ENCODE measurements at regions not wholly inside any gene's neighbourhood (a gene's known extent, or its start where the extent isn't known, plus 50 kb on each side); places are given as distances from the start of the nearest gene placed in this dataset.
"Not testable (repeated sequence)": the region's sequence is repeated elsewhere in the genome, so short reads cannot be mapped to it uniquely, and the experiment has no call there.

DNA sequence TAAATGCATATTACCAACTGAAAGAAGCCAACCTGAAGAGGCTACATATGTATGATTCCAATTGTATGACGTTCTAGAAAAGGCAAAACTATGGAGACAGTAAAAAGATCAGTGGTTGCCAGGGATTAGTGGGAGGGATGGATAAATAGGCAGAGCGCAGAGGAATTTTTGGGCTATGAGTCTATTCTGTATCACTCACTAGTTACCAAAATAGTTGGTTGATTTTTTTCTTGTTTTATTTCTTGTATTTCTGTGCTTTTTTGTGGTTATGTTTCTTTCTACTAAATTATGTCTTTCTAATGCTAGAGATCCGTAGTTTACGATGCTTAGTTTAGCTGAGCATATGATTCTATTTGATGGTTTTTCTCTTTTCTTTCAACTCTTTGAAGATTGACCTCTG is 277.9 kb upstream of the NBPF12 start:
- not testable (repeated sequence) for DNase-seq (ENCODE audit: low spot score)

GRCh38 chr1:146656356-146657060 is 281.6 kb upstream of the NBPF12 start:
- DNase-seq (ENCODE audit: low spot score); intact Hi-C loops (cut with DNase I): not testable (repeated sequence)

More for the DNA sequence above, 277.9 kb upstream of the NBPF12 start:
- intact Hi-C loops (cut with DNase I) = not testable (repeated sequence)

GRCh38 chr1:146654763-146655162 is 283.4 kb upstream of the NBPF12 start:
- intact Hi-C loops (cut with DNase I) = not testable (repeated sequence)

GRCh38 chr1:146645978-146646604 is 292.0 kb upstream of the NBPF12 start:
- intact Hi-C loops (cut with DNase I); DNase-seq (ENCODE audit: low spot score): not testable (repeated sequence)

More at GRCh38 chr1:146654763-146655162, 283.4 kb upstream of the NBPF12 start:
- DNase-seq (ENCODE audit: low spot score) = not testable (repeated sequence)

DNA sequence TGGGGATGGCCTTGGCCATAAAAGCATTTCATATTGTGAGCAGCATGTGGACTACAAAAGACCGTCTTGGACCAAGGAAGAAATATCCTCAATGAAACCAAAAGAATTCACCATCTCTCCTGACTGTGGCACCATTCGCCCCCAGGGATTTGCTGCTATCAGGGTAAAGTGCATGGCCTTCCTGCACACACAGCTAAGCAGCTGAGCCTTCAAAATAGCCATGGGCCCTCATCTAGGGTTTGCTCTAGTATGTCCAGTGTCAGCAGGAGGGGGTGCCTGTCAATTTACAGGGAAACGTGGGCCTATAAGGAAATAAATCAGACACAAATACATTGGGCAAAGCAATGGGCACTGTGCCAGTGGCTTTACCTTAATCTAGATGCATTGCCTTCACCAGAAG is 296.6 kb upstream of the NBPF12 start:
- DNase-seq (ENCODE audit: low spot score); intact Hi-C loops (cut with DNase I): not testable (repeated sequence)

DNA sequence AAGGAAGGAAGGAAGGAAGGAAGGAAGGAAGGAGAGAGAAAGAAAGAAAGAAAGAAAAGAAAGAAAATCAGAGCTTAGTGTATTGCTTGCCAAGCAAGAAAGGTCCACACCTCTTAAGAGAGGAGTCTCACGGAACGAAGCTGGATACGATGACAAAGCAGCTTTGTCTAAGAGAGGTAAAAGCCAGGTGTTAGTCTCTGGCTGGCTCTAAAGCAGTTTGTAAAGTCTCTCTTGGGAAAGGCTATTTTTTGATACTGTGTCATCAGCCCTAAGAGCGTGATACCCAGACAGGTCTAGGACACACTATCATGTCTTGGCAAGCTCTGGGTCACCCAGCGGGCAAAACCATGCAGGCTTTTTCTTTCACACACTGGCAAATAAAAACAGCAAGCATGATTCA is 297.5 kb upstream of the NBPF12 start:
- intact Hi-C loops (cut with DNase I); DNase-seq (ENCODE audit: low spot score): not testable (repeated sequence)

GRCh38 chr1:146630302-146630701 is 307.8 kb upstream of the NBPF12 start:
- DNase-seq (ENCODE audit: low spot score); intact Hi-C loops (cut with DNase I): not testable (repeated sequence)

- intact Hi-C loops (cut with DNase I); DNase-seq (ENCODE audit: low spot score): not testable (repeated sequence)
Observed at GRCh38 chr1:146618582-146618981, 319.5 kb upstream of the NBPF12 start.

GRCh38 chr1:146604681-146605080 is 333.4 kb upstream of the NBPF12 start:
- intact Hi-C loops (cut with DNase I); DNase-seq (ENCODE audit: low spot score): not testable (repeated sequence)

- DNase-seq (ENCODE audit: low spot score); intact Hi-C loops (cut with DNase I): not testable (repeated sequence)
Observed at GRCh38 chr1:146600720-146601307, 337.3 kb upstream of the NBPF12 start.

GRCh38 chr1:146599906-146600305 is 338.2 kb upstream of the NBPF12 start:
- DNase-seq (ENCODE audit: low spot score); intact Hi-C loops (cut with DNase I): not testable (repeated sequence)

DNA sequence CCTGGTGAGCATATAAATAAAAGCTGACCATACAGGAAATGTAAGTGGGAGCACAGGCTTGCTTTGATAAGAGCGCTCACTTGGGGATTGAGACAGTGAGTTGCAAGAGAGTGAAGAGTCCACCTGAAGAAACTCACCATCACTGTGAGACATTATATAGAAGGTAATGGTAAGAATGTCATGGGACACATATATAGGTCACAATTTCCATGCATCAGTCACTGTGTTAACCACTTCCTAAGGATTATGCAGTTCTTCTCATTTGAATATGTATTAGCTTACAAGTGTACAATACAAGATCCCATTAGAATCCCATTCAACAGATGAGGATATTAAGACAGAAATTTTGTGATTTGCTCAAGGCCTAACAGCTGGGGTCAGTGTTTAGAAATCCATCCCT is 352.4 kb upstream of the NOTCH2NLA start:
- intact Hi-C loops (cut with DNase I); DNase-seq (ENCODE audit: low spot score): not testable (repeated sequence)

DNA sequence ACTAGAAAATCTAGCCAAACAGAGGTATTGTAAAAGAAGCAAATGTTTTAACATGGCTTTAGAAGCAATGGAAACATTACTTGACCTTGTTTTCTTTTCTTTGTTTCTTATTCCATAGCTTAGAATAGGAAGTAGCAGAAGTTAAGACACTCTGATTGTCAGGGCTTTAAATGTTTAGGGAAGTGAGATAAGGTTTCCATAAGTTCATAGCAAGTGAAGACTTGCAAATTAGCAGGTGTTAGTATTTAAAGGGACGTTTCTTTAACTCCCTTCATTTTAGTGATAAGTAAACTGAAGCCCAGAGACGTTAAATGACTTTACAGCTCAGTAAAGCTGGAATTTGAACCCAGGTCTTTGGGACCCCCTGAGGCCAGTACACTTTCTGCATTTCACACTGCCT is 338.7 kb upstream of the NOTCH2NLA start:
- intact Hi-C loops (cut with DNase I) = not testable (repeated sequence)

DNA sequence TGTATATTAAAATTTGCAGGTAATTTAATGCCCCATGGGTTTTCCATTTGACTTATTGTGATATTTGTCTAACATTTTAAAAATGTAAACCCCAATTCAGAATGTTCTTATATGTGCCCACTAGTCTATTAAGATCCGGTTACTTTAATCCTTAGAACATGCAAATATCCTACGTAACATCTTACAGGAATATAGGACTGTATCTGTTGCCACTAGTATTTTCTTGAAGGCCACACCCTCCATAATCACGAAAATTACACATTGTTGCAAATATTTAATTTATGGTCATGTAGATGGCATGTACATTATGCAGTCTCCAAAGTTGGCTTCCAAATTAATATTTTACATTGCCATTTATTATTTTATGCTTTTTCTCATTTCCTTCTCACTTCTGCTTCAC is 329.2 kb upstream of the NOTCH2NLA start:
- intact Hi-C loops (cut with DNase I); DNase-seq (ENCODE audit: low spot score): not testable (repeated sequence)

More for the DNA sequence above, 338.7 kb upstream of the NOTCH2NLA start:
- DNase-seq (ENCODE audit: low spot score) = not testable (repeated sequence)

- intact Hi-C loops (cut with DNase I); DNase-seq (ENCODE audit: low spot score): not testable (repeated sequence)
Observed at GRCh38 chr1:146556405-146556804, 327.6 kb upstream of the NOTCH2NLA start.

GRCh38 chr1:146552414-146552813 is 323.6 kb upstream of the NOTCH2NLA start:
- intact Hi-C loops (cut with DNase I); DNase-seq (ENCODE audit: low spot score): not testable (repeated sequence)

GRCh38 chr1:146548684-146549083 is 319.9 kb upstream of the NOTCH2NLA start:
- DNase-seq (ENCODE audit: low spot score); intact Hi-C loops (cut with DNase I): not testable (repeated sequence)

GRCh38 chr1:146546189-146546588 is 317.4 kb upstream of the NOTCH2NLA start:
- DNase-seq (ENCODE audit: low spot score); intact Hi-C loops (cut with DNase I): not testable (repeated sequence)

DNA sequence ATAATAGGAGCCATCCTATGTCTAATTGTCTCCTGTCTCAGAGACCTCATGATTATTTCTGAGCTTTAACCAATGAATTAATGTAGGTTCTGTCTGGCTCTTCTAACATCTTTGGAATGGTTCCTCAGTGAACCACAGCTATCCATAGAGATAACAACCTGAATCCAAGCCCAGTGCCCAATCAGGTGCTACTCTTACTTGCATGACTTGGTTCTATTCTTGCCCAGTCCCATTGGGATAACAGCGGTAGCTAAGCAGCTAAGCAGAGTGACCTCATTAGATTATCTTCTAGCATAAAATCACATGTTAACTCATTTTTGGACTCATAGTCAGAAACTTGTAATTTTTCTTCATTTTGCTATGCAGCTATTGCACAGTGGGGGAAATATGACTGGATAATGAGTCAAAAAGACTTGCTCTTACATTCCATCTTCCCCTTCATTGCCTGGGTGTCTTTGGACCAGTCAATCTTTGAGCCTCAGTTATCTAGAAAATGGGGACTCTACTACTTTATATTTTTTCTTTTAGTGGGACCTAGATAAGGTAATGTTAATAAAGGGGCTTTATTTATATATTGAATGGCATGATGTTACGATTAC is 309.1 kb upstream of the NOTCH2NLA start:
- intact Hi-C loops (cut with DNase I) = not testable (repeated sequence)

GRCh38 chr1:146536028-146536427 is 307.2 kb upstream of the NOTCH2NLA start:
- DNase-seq (ENCODE audit: low spot score); intact Hi-C loops (cut with DNase I): not testable (repeated sequence)

More for the DNA sequence above, 309.1 kb upstream of the NOTCH2NLA start:
- not testable (repeated sequence) for DNase-seq (ENCODE audit: low spot score)
